HG02938 (cell line): ENCODE measurements at regions not wholly inside any gene's neighbourhood (a gene's known extent, or its start where the extent isn't known, plus 50 kb on each side); places are given as distances from the start of the nearest gene placed in this dataset.

ENCODE experiments used
- ATAC-seq: cut with Tn5 transposase; IDR thresholded peaks from one replicate; pipeline ENCODE4 v1.9.1; 2021; ENCODE audit warnings: mild to moderate bottlenecking, moderate library complexity; ENCODE audit not compliant: unreplicated experiment

DNA sequence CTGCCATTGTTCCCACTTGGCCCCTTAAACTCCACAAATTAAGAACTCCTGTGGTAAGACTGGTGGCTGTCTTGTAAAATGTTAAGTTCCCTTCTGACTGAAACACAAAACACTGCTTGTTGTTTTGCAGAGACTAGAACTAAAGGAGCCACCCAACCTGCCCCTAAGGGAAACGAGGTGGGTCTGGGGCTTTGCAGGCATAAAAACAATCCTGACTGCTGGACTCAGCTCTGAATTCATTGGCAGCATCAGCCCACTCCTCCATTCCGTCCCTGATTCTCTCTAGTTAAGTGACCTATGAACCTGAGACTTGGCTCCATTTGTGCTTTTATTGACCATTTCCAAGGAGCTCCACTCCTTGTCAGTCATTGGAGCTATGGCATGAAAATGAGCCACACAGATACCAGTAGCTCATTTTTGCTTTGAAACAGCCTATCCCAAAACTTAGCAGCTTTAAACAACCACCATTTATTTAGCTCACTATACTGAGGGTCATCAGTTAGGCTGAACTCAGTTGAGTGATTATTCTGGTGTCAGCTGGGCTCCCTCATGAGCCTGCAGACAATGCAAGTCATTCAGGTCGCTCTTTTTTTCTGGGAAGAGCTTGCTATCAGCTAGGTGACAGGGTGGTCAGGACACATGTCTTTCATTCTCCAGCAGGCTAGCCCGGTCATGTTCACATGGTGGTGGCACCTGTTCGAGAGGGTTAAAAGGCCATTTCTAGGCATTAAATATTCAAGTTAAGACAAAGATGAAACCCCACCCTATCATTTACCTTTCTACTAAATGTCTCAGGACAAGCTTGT, 175.1 kb upstream of the CTNNB1 start:
- no peak for ATAC-seq

GRCh38 chr3:41026394-41027177, 172.7 kb upstream of the CTNNB1 start:
- ATAC-seq = no peak

GRCh38 chr3:41029356-41029755, 169.9 kb upstream of the CTNNB1 start:
- ATAC-seq = no peak

DNA sequence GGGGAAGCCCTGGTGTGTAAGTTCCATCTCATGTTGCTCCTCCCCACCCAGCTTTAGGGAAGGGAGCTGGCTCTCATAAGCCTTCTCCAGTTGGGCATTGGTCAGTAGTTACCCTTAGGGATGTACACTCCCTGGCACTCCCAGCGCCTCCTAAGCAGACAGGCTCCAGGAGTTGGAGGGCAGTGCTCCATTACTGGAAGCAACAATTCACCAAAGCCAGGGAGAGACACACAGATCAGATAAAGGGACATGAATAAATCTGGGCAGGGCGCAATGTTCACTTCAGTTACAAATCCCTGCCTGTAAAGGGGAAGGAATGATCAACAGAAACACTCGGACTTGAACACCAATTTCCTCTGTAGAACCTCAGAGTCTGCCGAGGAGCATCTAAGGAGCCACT, 169.1 kb upstream of the CTNNB1 start:
- ATAC-seq = no peak

- ATAC-seq = no peak
These were observed 167.9 kb upstream of the CTNNB1 start for GRCh38 chr3:41031401-41031800.

DNA sequence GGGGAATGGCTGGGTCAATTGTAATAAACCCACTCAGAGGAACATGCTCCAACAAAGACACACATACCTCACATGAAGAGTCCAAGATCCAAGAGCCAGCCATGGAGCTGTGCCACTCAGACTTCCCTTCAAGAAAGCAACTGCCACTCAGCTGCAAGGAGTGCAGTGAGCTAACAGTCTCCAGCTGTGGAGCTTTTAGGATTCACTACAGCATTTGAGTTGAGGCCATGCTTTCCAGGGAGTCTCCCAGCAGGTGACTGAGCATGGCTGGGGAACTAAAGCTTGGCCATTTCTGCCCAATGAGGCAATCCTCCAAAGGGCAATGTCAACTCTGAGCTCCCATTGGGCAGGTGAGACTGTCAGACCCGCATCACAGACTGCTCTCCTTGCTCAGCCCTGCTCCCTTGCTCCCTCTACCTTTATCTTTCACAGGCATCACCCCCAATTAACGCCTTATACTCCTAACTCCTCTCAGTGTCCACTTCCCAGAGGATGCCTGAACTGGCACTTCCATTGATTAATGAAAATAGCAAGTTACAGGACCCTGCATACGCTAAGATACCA, 165.3 kb upstream of the CTNNB1 start:
- no peak for ATAC-seq

DNA sequence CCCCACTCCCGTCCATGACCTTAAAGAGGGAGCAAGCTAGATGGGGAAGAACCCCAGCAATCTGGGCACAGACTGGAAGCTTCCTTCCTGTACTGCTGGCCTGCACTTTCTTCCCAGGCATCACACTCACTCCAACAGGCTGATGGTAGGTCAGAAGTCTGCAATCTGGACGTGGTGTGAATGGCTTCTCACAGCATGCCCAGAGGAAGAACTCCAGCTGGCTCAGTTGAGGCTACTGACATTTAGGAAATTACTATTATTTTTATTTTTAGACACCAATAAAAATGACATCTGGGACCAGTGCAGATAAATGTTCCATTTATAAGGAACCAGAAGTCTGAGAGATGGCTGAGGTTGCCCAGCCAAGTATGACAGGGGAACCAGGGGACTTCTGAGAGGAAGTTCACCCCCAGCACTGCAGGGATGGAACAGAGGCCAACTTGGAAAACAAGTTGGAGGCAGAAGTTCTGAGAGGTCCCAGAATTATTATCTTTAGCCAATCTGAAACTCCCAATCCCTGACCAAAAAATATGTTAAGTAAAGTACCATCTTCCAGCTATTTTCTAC, 163.8 kb upstream of the CTNNB1 start:
- no peak for ATAC-seq

DNA sequence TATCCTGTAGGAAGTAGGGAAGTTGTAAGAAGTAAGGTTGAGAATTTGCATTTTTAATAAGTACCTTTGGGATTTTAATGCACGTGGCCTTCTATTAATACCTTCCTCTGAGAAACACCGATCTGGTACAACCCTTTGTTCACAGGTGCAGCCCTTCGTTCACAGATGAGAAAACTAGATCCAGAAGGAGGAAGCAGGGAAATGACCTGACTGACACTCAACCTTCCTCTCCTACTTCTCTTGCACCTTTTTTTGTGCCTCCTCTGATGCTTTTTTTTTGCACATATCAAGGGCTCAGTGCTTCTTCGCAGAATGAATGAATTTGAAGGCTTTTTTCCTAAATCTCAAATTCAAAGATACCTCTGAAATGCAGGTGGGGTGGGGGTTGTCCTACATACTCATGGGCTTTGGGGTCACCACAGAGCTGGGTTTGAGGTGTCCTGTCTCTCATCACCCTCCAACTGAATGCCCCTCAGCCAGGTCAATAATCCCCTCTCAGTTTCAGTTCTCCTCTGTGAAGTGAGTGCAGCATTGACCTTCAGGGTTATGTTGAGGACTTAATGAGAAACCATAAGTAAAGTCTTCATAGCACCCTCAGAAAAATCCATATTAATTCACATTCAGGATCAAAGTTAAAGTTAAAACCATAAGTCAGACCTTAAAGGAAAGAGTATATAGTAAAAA, 161.5 kb upstream of the CTNNB1 start:
- no peak for ATAC-seq

DNA sequence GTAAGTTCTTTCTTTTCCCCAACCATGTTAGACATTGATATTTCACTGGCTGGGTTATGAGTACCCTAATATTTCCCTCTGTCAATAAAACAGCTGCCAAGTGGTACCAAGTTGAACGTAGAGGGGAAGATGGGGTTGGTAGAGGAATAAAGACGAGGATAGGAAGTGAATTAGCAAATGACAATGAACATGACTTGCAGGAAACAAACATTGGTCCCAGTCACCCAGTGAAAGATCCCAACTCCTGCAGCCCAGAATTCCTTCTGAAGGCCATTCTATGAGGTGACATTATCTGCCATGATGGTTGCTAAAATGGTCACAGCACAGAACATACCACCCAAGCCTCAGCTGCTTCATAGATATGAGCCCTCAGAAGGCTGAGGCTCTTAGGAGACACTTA, 159.0 kb upstream of the CTNNB1 start:
- ATAC-seq = no peak

GRCh38 chr3:41041462-41041861, 157.8 kb upstream of the CTNNB1 start:
- ATAC-seq = no peak

GRCh38 chr3:41041899-41042298, 157.4 kb upstream of the CTNNB1 start:
- ATAC-seq = no peak

DNA sequence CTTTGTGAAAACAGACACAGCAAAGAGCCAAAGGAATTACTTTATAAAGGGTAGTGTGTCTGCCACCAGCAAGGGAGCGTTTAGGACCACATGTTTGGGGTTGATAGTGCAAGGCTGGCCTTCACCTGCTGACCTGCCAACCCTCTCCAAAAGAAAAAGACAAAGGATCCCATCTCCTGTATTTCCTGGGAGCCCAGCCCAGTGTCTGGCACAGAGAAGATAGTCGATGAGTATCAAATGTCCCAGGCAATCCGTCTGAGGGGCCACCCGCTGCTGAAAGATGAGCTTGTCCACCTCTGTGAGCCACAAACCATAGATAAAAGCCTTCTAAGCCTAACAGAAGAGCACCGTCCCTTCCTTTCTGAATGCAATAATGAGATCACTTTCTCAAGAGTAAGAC, 154.8 kb upstream of the CTNNB1 start:
- no peak for ATAC-seq

DNA sequence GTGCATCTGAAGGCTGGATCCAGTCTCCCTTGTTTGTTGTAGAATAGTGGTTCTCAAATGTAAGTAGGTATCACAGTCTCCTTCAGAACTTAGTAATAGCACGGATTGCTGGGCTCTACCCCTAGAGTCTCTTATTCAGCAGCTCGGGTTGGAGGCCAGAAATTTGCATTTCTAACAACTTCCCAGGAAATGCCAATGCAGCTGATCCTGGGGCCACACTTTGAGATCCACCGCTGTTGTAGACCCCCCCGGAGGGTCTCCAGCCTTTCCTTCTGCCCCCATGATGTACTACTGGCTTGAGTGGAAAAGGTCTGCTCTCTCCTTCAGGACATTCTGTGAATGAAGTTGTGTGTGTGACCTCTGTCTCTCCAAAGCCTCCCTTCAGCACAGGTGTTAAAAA, 153.8 kb upstream of the CTNNB1 start:
- ATAC-seq = no peak

- no peak for ATAC-seq
These were observed 149.2 kb upstream of the CTNNB1 start for GRCh38 chr3:41050144-41050543.

DNA sequence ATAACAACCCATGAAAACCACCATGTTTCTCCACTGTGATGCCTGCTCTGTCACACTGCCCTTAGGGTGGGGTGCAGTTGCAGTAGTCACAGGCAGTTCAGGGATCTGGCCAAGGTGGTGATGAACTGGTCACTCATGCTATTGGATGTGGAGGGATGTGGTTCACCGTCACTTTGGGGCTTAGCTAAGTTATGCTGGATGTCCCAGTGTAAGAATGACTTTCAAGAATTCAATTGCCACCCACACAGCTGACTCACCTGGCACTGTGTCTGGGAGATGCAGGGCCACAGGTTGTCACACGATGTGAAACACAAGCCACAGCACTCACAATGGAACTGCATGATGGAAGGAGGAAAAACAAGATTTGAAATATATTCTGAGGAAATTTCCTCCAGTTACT, 146.1 kb upstream of the CTNNB1 start:
- no peak for ATAC-seq

- no peak for ATAC-seq
These were observed 139.2 kb upstream of the CTNNB1 start for GRCh38 chr3:41060106-41060505.

DNA sequence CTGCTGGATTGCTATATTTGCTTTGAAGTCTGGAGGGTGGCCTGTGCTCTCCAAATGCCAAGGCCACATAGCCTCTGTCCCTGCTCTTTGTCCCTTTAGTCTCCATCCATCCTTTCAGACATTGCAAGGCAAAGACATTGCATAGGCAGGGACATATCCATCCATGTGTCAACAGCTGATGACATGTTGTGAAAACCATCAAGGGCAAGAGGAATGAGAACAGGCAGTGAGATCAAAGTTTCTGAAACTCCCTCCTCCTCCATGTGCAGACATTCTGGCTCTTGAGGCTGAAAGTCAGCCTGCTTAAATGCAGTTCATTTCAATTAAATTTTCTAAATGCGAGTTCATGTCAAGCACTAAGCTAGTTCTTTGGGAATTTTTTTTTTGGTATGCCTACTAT, 135.2 kb upstream of the CTNNB1 start:
- no peak for ATAC-seq

DNA sequence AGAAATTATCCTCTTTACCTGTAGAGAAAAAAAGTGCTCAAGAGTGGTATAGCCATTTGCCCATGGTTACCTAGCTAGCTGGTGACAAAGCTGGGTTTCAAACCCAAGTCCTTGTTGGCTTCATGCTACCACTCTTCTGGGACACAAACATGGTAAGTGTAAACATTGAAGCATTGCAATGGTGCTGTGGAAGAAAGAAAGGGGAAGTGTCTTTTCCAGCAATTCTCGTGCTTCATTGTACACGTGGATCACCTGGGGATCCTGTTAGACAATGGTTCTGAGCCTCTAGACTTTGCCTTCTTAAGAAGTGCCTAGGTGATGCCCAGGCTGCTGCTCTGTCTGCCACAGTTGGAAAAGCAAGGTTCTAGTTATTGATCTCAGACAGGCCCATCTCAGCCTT, 134.8 kb upstream of the CTNNB1 start:
- ATAC-seq = no peak

DNA sequence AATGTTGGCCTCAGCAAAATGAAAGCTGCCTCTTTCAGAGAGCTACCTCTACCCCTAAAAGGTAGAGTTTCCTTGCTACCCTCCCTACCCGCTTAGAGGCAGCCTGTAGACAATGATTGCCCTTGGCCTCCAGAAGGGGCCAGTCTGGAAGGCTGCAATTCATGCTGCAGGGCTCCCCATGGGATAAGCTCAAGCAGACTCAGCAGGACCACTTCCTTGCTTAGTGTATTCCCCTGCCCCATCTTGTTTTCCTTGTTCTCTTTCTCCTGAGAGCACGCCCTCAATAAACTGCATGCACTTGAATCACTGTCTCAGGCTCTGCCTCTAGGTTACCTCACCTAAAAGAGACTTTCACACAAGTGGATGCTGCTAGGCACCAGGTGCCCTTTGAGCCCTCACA, 134.0 kb upstream of the CTNNB1 start:
- ATAC-seq = no peak

GRCh38 chr3:41073190-41073589, 126.1 kb upstream of the CTNNB1 start:
- no peak for ATAC-seq

DNA sequence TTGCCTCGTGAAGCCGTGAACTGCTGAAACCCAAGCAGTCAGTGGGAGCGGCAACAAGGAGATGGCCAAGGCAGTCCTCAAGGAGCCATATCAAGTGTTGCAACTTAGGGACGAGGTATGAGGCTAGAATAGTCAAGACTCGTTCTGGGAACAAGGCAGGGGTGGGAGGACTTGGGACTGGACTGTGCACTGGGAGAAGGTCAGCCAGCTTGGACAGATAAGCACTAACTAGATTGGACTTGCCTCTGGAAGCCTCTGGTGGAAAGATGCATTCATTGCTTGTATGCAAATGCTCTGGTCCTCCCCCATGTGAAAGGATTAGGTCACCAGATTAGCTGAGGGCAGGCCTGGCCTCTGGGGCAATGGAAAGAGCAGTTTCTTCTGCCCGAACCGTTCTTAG, 123.3 kb upstream of the CTNNB1 start:
- no peak for ATAC-seq
